GM21423 (cell line): ENCODE measurements at regions not wholly inside any gene's neighbourhood (a gene's known extent, or its start where the extent isn't known, plus 50 kb on each side); places are given as distances from the start of the nearest gene placed in this dataset.
"Not testable (repeated sequence)": the region's sequence is repeated elsewhere in the genome, so short reads cannot be mapped to it uniquely, and the experiment has no call there.

Source experiments
- ATAC-seq: cut with Tn5 transposase; IDR thresholded peaks from one replicate; pipeline ENCODE4 v1.9.1; 2021; ENCODE audit warnings: mild to moderate bottlenecking, moderate library complexity; ENCODE audit not compliant: unreplicated experiment

- ATAC-seq = no peak
Observed at GRCh38 chr9:100700689-100701318, 122.9 kb downstream of the CAVIN4 start.

DNA sequence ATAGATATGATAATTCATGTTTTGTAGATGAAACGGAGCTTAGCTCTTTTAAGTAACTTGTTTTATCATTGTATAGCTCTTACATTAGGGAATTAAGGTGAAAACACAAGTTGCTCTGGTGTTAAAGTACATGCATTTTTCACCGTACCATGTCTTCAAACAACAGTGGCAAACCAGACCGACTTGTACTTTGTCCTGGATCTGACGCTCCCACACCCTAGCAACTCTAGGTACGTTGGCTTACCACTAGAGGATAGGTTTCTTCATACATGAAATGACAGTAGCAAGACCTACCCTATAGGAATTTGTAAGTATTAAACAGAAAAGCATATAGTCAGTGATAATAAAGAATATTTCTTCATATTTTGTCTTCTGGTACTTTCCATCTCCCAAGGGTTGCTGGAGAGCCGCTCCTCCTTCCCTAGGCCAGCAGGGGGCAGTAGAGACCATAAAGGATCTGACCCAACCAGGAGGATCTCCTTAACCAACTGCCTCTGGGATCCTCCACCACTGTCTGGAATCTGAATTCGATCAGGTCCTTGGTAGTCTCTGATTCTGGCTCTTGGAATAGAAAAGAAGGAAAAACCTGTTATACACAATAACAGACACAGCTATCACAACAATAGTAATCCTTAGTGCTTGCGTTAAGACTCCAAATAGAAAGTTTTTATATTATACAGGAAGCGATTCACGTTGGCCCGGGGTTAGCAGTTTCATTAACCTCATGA lies 136.7 kb downstream of the CAVIN4 start:
- peak; percentile 80 for ATAC-seq

- ATAC-seq = no peak
Observed at GRCh38 chr9:100715100-100715380, 137.2 kb downstream of the CAVIN4 start.

DNA sequence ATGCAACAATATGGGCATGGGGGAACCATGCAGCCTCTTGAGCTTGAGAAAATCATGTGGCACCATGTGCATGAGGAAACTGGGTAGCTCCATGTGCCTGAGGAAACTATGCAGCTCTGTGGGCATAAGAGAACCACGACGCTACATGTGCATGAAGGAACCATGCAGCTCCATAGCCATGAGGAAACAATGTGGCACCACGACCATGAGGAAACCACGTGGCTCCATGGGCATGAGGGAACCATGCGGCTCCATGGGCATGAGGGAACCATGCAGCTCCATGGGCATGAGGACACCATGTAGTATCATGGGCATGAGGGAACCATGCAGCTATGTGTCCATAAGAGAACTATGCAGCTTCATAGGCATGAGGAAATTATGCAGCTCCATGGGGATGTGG lies 140.8 kb downstream of the CAVIN4 start:
- ATAC-seq = no peak

- ATAC-seq = no peak
Observed at GRCh38 chr9:100720922-100721321, 143.0 kb downstream of the CAVIN4 start.

DNA sequence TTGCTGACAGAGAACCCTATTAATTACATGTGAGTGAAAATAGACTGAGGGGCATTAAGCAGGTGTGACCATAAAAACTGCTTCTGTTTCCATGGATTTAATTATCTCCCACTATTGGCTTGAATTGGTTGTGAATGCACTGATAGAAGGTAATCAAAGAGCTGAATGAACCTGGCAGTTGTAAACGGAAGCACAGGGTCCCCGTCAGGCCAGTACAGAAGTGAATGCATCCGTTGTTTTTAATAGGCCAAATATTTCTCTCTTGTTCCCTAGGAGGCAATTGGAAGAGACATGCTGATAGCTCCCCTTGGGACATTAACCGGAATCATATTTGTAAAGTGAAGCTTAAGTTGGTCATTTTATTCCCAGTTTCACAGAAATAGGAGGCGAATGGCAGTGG lies 147.0 kb downstream of the CAVIN4 start:
- no peak for ATAC-seq

DNA sequence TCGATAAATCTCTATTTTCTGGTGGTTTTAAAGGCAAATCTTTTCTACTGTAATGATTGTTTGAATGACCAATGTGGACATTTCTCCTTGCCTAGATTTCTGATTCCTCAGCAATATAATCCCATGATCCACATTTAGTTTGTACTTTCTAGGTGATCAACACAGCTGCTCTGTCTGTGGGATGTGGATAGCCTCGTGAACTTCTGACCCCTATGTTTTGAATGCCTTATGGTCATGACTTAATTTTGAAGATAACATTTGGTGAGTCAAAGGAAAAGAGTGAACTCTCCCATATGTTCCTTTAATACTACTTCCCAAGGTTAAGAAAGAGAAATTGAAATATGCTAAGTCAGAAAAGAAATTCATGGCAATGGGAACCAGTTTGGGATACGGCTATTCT lies 147.5 kb downstream of the CAVIN4 start:
- no peak for ATAC-seq

DNA sequence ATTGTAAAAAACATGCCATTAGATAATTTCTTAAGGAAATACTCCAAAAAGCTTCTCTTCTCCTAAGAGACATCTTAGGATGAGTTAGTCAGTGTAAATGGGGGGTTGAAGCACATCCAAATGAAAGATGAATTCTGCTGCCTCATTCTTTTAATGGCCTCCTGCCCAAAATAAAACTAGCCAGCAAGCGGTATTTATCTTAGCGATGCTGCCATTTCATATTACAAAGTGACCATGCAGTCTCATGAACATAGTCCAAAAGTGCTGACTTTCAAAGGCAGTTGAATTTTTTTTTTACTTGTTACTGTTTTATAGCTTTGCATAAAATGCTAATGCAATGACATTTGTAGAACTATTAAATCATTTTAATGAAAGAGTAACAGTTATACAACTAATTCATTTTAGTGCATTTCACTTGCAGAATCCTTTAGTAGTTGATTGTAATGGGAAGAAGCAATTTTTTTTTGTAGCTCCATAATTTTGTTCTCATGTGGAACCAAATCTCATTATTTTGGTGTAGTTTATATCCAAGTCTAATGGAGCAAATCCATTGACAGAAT lies 151.5 kb downstream of the CAVIN4 start:
- ATAC-seq = no peak

DNA sequence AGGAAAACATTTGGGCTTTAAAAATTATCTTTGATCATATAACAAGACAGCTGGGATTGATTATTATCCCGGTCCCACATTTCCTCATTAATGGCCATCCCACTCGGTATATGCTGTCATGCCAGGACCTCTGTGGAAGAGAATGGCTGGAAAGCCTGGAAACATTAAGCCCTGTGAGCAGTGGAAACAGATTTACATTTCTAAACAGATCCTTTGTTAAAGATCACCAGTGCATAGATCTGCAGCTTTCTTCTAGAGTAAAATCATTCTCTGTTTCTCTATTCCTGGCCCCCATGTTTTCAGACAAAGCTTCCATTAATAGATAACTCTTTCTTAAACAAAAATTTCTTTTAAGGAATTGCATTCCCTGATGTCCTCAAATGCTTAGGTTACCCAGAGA lies 152.2 kb downstream of the CAVIN4 start:
- no peak for ATAC-seq

GRCh38 chr9:100731038-100731556 lies 153.2 kb downstream of the CAVIN4 start:
- ATAC-seq = no peak

DNA sequence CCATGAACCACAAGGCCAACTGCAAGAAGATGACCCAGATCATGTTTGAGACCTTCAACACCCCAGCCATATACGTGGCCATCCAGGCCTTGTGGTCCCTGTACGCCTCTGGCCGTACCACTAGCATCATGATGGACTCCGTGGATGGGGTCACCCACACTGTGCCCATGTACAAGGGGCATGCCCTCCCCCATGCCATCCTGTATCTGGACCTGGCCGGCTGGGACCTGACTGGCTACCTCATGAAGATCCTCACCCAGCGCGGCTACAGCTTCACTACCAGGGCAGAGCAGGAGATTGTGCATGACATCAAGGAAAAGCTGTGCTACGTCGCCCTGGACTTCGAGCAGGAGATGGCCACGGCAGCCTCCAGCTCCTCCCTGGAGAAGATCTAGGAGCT lies 153.7 kb downstream of the CAVIN4 start:
- no peak for ATAC-seq

DNA sequence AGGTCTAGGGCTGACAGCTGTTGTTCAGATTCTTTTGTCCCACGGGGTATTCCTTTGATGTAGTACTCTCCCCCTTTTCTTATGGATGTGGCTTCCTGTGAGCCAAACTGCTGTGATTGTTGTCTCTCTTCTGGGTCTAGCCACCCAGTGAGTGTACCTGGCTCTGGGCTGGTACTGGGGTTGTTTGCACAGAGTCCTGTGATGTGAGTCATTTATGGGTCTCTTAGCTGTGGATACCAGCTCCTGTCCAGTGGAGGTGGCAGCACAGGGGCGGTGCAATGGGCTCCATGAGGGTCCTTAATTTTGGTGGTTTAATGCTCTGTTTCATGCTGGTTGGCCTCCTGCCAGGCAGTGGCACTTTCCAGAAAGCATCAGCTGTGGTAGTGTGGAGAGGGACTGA lies 161.3 kb downstream of the CAVIN4 start:
- ATAC-seq = no peak

GRCh38 chr9:100739666-100740065 lies 161.8 kb downstream of the CAVIN4 start:
- no peak for ATAC-seq

- not testable (repeated sequence) for ATAC-seq
Observed at GRCh38 chr9:100748930-100749329, 171.1 kb downstream of the CAVIN4 start.

GRCh38 chr9:100756217-100756616 lies 178.3 kb downstream of the CAVIN4 start:
- ATAC-seq = no peak

DNA sequence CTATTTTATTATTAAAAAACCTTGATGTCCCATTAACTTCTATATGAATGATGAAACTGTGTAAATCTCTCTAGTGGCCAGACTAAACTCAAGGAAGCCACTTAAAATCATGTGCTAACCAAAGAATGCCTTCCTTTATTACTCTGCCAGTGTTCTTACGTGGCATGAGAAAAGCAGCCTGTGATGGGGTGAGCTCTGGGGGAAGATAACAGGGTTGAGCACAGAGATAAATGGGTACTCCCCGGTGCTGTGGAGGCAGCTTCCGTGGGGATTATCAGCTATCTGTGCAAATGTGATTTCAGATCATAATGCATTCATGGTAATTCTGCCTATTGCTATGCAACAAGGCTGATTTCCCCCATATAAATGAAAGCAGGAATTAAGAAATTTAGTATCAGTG lies 181.3 kb downstream of the CAVIN4 start:
- ATAC-seq = no peak

- no peak for ATAC-seq
Observed at GRCh38 chr9:100761276-100761802, 183.5 kb downstream of the CAVIN4 start.

- no peak for ATAC-seq
Observed at GRCh38 chr9:100774326-100774725, 196.4 kb downstream of the CAVIN4 start.

GRCh38 chr9:100774962-100775361 lies 197.1 kb downstream of the CAVIN4 start:
- no peak for ATAC-seq

GRCh38 chr9:100775912-100776311 lies 198.0 kb downstream of the CAVIN4 start:
- no peak for ATAC-seq

GRCh38 chr9:100784755-100785154 lies 206.9 kb downstream of the CAVIN4 start:
- no peak for ATAC-seq

GRCh38 chr9:100785946-100786345 lies 208.1 kb downstream of the CAVIN4 start:
- no peak for ATAC-seq
